ENCODE measurements at regions not wholly inside any gene's neighbourhood (a gene's known extent, or its start where the extent isn't known, plus 50 kb on each side); places are given as distances from the start of the nearest gene placed in this dataset.
A peak's percentile ranks its signal among the peaks of the same experiment; 100 is the strongest.

DNA sequence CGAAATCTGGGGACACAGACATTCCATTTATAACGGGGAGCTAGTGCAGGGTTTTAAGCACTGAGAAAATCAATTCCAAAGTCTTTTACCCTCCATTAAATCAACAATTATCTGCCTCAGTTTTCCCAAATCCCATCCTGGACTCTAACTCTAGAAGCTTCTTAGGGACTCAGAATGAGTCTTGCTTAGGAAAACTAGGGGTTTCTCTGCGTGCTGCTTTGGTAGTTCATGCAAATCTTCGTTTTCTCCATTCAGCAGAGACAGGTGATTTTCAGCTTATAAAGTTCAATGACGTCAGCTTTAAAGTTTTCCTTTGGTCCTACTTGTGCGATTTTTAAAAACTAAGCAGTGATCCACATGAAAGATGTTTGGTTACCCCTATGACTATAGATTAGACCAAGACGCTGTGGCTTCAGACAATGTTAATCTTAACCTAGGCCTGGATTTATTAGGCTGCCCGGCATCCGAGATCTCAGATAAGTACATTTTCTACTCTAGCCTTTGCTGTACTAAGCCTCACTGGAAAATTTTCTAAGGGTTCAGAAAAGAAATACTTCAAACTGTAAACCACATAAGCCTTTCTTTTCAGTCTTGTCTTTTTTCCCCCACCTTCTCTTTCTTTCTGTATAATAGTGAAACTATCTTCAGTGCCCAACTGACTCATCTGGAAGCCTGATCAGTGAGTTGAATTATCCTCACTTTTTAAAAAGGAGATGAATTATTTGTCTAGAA lies 121.4 kb upstream of the GATB start:
- no peak overlapping the region for H3K4me2 ChIP-seq (replicated peaks; ENCODE audit: extremely low read depth, low read length, poor library complexity, severe bottlenecking)
- intact Hi-C loops (cut with micrococcal nuclease), result no loop called here
- H3K36me3 ChIP-seq (replicated peaks in 1 of 2; ENCODE audit: control insufficient read depth in 1 of 2, insufficient read depth in 2 of 2, low read length in 2 of 2), result no peaks in the 10 kb centered on the region
- H3K9ac ChIP-seq (ENCODE audit: insufficient read depth, low read length, poor library complexity, severe bottlenecking), result no peak overlapping the region
- H3K4me1 ChIP-seq (ENCODE audit: control insufficient read depth in 1 of 2, insufficient read depth in 2 of 2, low read length in 2 of 2), result peaks cover 6% of the 10 kb centered on the region in 2 donors
- H3K79me2 ChIP-seq (ENCODE audit: insufficient read depth, low read length), result no peaks in the 10 kb centered on the region
- H3K4me1 Mint-ChIP-seq, result peaks cover 8% of the 10 kb centered on the region
- no peak overlapping the region for H2AFZ ChIP-seq (ENCODE audit: insufficient read depth, low read depth, low read length, poor library complexity, severe bottlenecking)
- TF ChIP-seq, protein P1, sequence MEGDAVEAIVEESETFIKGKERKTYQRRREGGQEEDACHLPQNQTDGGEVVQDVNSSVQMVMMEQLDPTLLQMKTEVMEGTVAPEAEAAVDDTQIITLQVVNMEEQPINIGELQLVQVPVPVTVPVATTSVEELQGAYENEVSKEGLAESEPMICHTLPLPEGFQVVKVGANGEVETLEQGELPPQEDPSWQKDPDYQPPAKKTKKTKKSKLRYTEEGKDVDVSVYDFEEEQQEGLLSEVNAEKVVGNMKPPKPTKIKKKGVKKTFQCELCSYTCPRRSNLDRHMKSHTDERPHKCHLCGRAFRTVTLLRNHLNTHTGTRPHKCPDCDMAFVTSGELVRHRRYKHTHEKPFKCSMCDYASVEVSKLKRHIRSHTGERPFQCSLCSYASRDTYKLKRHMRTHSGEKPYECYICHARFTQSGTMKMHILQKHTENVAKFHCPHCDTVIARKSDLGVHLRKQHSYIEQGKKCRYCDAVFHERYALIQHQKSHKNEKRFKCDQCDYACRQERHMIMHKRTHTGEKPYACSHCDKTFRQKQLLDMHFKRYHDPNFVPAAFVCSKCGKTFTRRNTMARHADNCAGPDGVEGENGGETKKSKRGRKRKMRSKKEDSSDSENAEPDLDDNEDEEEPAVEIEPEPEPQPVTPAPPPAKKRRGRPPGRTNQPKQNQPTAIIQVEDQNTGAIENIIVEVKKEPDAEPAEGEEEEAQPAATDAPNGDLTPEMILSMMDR (IDR thresholded peaks at IDR 0.05), result no peak
- H3K27me3 ChIP-seq (ENCODE audit: control insufficient read depth in 2 of 2, insufficient read depth in 2 of 2, low read length in 2 of 2), result no peaks in the 10 kb centered on the region
- no peak for DNase-seq
- H3K27ac Mint-ChIP-seq, result no peak overlapping the region
- H3K27me3 Mint-ChIP-seq (ENCODE audit: low read depth in 3 of 3), result peaks cover 0 to 4% (median 0%) of the 10 kb centered on the region in 3 donors
- no peak overlapping the region for H3K27ac ChIP-seq (ENCODE audit: low read depth in 1 of 2, low read length in 2 of 2)
- H3K9me3 ChIP-seq (replicated peaks in 1 of 2; ENCODE audit: control insufficient read depth in 1 of 2, insufficient read depth in 1 of 2, low read length in 2 of 2), result peaks cover 0 to 6% of the 10 kb centered on the region in 2 donors
- no peak overlapping the region for H3K4me3 Mint-ChIP-seq
- H3K36me3 Mint-ChIP-seq, result no peaks in the 10 kb centered on the region
- no peaks in the 10 kb centered on the region for H4K20me1 ChIP-seq (ENCODE audit: insufficient read depth, low read length)
- no peak overlapping the region for H3K4me3 ChIP-seq (replicated peaks in 1 of 3; ENCODE audit: low read depth in 2 of 3, low read length in 3 of 3)
- WGBS (ENCODE audit: insufficient coverage), result 92% methylated on average over 9 of the region's 9 CpGs
- H3K9me3 Mint-ChIP-seq, result peaks cover 0 to 6% (median 2%) of the 10 kb centered on the region in 7 donors

DNA sequence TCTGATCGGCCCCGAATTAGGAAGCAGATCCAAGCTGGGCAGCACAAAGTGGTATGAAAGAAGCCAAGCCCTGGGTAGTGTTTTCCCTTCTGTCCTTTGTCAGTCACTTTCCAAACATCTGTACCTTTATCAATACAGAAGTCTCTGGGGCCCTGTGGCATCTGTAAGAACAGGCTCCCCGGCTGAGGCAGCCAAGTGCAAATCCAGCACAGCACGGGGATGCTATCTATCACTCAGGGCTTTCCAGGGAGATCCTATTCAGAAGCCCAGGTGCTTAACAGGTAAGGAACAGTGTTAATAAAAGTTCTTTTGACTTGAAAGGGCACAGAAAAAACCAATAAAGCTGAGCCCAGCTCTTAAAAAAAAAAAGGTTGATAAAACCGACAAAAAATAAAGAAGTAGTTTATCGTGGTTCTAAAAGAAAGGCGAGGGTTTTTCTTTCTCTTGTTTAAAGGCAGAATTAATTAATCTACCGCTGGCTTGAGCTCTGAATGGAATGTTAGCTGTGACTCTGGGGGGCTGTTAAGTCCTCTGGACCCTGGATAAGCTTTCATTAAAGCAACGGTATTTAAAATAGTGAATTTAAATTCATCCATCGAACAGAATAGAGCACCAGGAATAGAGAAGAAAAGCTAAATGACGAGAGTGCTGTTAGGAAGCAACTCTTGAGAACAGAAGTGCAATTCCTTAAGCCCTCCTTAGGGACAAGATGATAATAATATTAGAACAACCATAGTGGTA lies 119.1 kb upstream of the GATB start:
- Histone ChIP-seq H3K9me3 (replicated peaks in 1 of 2; ENCODE audit: control insufficient read depth in 1 of 2, insufficient read depth in 1 of 2, low read length in 2 of 2) (peaks cover 0 to 2% of the 10 kb centered on the region in 2 donors), H3K4me1 (ENCODE audit: control insufficient read depth in 1 of 2, insufficient read depth in 2 of 2, low read length in 2 of 2) (no peaks in the 10 kb centered on the region), H2AFZ (ENCODE audit: insufficient read depth, low read depth, low read length, poor library complexity, severe bottlenecking) (peak overlapping the region; percentile 32), H3K9ac (ENCODE audit: insufficient read depth, low read length, poor library complexity, severe bottlenecking) (no peak overlapping the region), H3K4me2 (replicated peaks; ENCODE audit: extremely low read depth, low read length, poor library complexity, severe bottlenecking) (no peak overlapping the region), H3K79me2 (ENCODE audit: insufficient read depth, low read length) (no peaks in the 10 kb centered on the region), H3K27me3 (ENCODE audit: control insufficient read depth in 2 of 2, insufficient read depth in 2 of 2, low read length in 2 of 2) (no peaks in the 10 kb centered on the region), H3K36me3 (replicated peaks in 1 of 2; ENCODE audit: control insufficient read depth in 1 of 2, insufficient read depth in 2 of 2, low read length in 2 of 2) (no peaks in the 10 kb centered on the region), H4K20me1 (ENCODE audit: insufficient read depth, low read length) (no peaks in the 10 kb centered on the region), H3K27ac (ENCODE audit: low read depth in 1 of 2, low read length in 2 of 2) (no peak overlapping the region), H3K4me3 (replicated peaks in 1 of 3; ENCODE audit: low read depth in 2 of 3, low read length in 3 of 3) (no peak overlapping the region)
- TF ChIP-seq, protein P1 (IDR thresholded peaks at IDR 0.05), result no peak
- Mint-ChIP-seq H3K27me3 (ENCODE audit: low read depth in 3 of 3) (peaks cover 0 to 4% (median 1%) of the 10 kb centered on the region in 3 donors), H3K4me3 (no peak overlapping the region), H3K9me3 (peaks cover 0 to 3% (median 0%) of the 10 kb centered on the region in 7 donors), H3K4me1 (peaks cover 4% of the 10 kb centered on the region), H3K36me3 (no peaks in the 10 kb centered on the region), H3K27ac (no peak overlapping the region)
- DNase-seq, result no peak
- 87% methylated on average over 4 of the region's 11 CpGs for WGBS (ENCODE audit: insufficient coverage)
- intact Hi-C loops (cut with micrococcal nuclease), result no loop called here

Measured in CD14-positive monocyte (primary cell).